ENCODE measurements at regions not wholly inside any gene's neighbourhood (a gene's known extent, or its start where the extent isn't known, plus 50 kb on each side); places are given as distances from the start of the nearest gene placed in this dataset.
A peak's percentile ranks its signal among the peaks of the same experiment; 100 is the strongest.
"Not testable (repeated sequence)": the region's sequence is repeated elsewhere in the genome, so short reads cannot be mapped to it uniquely, and the experiment has no call there.

GRCh38 chr3:103829723-103830326 lies 1395.0 kb downstream of the ZPLD1 start:
- no peaks in the 10 kb centered on the region for H3K27me3 Mint-ChIP-seq
- H3K27ac Mint-ChIP-seq: no peak overlapping the region
- H3K36me3 Mint-ChIP-seq: no peaks in the 10 kb centered on the region
- H3K9me3 Mint-ChIP-seq: peaks cover 2% of the 10 kb centered on the region
- no peaks in the 10 kb centered on the region for H3K4me1 Mint-ChIP-seq
- no peak overlapping the region for H3K4me3 Mint-ChIP-seq
- ATAC-seq: no peak

GRCh38 chr3:103847081-103848062 lies 1412.6 kb downstream of the ZPLD1 start:
- Mint-ChIP-seq H3K4me3 (no peak overlapping the region), H3K36me3 (no peaks in the 10 kb centered on the region), H3K27ac (no peak overlapping the region), H3K27me3 (no peaks in the 10 kb centered on the region), H3K4me1 (no peaks in the 10 kb centered on the region), H3K9me3 (no peaks in the 10 kb centered on the region)
- ATAC-seq: no peak

DNA sequence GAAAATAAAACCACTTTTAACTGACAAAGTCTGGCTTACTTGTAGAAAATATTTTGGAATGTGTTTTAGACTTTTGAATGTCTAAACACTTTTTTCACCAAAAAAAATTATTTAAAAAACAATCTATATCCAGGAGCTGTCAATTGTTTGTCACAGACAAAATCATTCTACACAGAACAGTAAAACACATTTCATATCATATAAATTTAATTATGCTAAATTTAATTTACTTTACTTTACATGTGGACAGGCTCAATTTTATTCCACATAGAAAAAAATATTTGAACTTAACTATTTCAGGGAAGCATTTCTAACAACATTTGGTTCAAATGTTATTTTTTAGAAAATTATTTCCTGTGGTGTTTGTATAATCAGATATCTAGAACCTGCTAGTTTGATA lies 1417.0 kb downstream of the ZPLD1 start:
- Mint-ChIP-seq H3K4me3 (no peak overlapping the region), H3K4me1 (no peaks in the 10 kb centered on the region), H3K27ac (no peak overlapping the region), H3K27me3 (no peaks in the 10 kb centered on the region), H3K9me3 (no peaks in the 10 kb centered on the region), H3K36me3 (no peaks in the 10 kb centered on the region)
- ATAC-seq: no peak

DNA sequence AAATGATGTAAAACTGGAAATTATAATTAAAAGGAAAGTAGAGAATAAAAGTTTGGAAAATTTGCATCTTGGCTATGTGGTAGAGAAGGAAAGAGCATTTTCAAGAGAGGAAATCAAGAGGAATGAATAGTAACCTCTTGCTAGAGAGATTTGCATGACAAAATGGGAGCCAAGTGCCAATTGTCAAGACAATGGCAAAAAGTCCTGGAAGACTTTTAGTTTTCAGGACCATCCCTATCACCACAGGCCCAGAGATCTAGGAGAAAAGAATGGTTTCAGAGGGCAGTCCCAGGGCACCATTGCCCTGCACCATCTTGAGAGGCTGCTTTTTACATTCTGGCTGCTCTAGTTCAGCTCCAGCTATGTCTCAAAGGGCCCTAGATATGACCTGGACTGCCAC lies 1427.6 kb downstream of the ZPLD1 start:
- H3K27ac Mint-ChIP-seq: no peak overlapping the region
- no peaks in the 10 kb centered on the region for H3K4me1 Mint-ChIP-seq
- H3K4me3 Mint-ChIP-seq: no peak overlapping the region
- no peaks in the 10 kb centered on the region for H3K27me3 Mint-ChIP-seq
- H3K36me3 Mint-ChIP-seq: no peaks in the 10 kb centered on the region
- peaks cover 3% of the 10 kb centered on the region for H3K9me3 Mint-ChIP-seq
- ATAC-seq: peak; percentile 31

DNA sequence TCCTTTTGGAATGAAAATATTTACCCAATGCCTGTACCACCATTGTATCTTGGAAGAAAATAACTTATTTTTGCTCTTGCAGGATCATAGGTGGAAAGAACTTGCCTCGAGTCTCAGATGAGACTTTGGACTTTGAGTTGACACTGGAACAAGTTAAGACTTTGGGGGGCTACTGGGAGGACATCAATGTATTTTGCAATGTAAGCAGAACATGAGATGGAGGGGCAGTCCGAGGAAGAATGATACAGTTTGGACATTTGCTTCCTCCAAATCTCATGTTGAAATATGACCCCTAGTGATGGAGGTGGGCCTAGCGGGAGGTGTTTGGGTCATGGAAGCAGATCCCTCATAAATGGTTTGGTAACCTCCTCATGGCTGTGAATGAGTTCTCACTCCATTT lies 1428.6 kb downstream of the ZPLD1 start:
- H3K9me3 Mint-ChIP-seq: peaks cover 3% of the 10 kb centered on the region
- no peaks in the 10 kb centered on the region for H3K27me3 Mint-ChIP-seq
- H3K4me3 Mint-ChIP-seq: no peak overlapping the region
- H3K36me3 Mint-ChIP-seq: no peaks in the 10 kb centered on the region
- no peaks in the 10 kb centered on the region for H3K4me1 Mint-ChIP-seq
- ATAC-seq: no peak
- H3K27ac Mint-ChIP-seq: no peak overlapping the region

DNA sequence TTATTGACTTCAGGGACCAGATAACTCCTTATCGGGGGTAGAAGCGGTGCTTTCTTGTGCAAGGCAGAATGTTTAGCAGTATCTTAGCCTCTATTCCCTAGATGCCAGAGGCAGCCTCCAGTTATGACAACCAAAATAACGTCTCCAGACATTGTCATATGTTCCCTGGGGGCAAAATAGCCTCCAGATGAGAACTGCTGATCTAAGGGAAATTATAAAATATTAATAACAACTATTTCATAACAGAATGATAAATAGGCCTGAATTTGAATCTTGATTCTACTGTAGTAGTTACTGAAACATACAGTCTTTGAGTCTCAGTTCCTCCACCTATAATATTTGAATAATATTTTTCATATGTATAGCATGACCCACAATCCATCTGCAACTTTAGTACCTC lies 1431.3 kb downstream of the ZPLD1 start:
- Mint-ChIP-seq H3K4me1 (no peaks in the 10 kb centered on the region), H3K27ac (no peak overlapping the region), H3K9me3 (peaks cover 3% of the 10 kb centered on the region), H3K27me3 (no peaks in the 10 kb centered on the region), H3K4me3 (no peak overlapping the region), H3K36me3 (no peaks in the 10 kb centered on the region)
- no peak for ATAC-seq

DNA sequence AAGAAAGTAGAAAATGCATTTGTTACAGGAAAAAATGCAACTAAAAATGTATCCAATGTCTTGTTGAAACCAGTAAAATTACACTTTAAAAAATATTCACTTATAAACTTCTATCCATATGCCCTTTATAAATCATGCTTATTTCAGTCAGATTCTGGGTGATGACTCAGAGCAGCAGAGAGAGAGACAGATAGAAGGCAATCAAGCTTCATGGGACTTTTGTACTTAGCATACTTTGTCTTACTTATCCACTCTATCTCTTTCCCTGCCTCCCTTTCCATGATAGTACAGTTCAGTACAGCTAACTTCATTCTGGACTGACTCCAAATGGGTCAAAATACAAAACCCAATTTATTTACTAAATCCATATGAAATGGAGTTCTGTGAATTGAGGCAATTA lies 1438.2 kb downstream of the ZPLD1 start:
- no peaks in the 10 kb centered on the region for H3K27me3 Mint-ChIP-seq
- H3K27ac Mint-ChIP-seq: no peak overlapping the region
- H3K36me3 Mint-ChIP-seq: no peaks in the 10 kb centered on the region
- peaks cover 3% of the 10 kb centered on the region for H3K9me3 Mint-ChIP-seq
- ATAC-seq: no peak
- no peak overlapping the region for H3K4me3 Mint-ChIP-seq
- no peaks in the 10 kb centered on the region for H3K4me1 Mint-ChIP-seq

DNA sequence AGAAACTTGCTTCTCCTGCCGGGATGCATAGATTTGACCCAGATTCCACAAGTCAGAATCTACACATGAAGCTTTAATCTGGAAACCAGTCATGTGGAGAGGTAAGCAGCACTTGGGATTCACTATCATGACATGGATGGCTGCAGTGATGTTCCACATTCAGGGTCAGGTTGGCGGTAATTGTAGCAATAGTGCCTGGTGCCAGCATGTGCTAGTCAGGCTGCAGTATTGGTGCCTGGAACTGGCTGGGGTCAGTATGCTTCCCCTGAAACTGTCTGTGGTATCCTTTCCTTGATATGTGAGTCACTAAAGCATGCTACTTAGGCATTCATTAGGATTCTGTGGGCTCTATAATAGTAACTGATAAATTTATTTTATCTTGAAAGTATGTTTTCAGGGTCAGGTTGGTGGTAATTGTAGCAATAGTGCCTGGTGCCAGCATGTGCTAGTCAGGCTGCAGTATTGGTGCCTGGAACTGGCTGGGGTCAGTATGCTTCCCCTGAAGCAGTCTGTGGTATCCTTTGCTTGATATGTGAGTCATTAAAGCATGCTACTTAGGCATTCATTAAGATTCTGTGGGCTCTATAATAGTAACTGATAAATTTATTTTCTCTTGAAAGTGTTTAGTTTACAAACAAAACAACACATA lies 1439.2 kb downstream of the ZPLD1 start:
- no peaks in the 10 kb centered on the region for H3K36me3 Mint-ChIP-seq
- H3K9me3 Mint-ChIP-seq: peaks cover 7% of the 10 kb centered on the region
- H3K4me1 Mint-ChIP-seq: no peaks in the 10 kb centered on the region
- ATAC-seq: peak; percentile 50
- no peak overlapping the region for H3K27ac Mint-ChIP-seq
- no peak overlapping the region for H3K4me3 Mint-ChIP-seq
- H3K27me3 Mint-ChIP-seq: no peaks in the 10 kb centered on the region

GRCh38 chr3:103881809-103882208 lies 1447.0 kb downstream of the ZPLD1 start:
- not testable (repeated sequence) for H3K36me3 Mint-ChIP-seq, H3K9me3 Mint-ChIP-seq, H3K27ac Mint-ChIP-seq, H3K27me3 Mint-ChIP-seq, H3K4me1 Mint-ChIP-seq, ATAC-seq, H3K4me3 Mint-ChIP-seq

GRCh38 chr3:103889675-103890074 lies 1454.9 kb downstream of the ZPLD1 start:
- no peaks in the 10 kb centered on the region for H3K9me3 Mint-ChIP-seq
- no peak overlapping the region for H3K4me3 Mint-ChIP-seq
- no peak for ATAC-seq
- no peaks in the 10 kb centered on the region for H3K27me3 Mint-ChIP-seq
- no peaks in the 10 kb centered on the region for H3K4me1 Mint-ChIP-seq
- H3K27ac Mint-ChIP-seq: no peak overlapping the region
- H3K36me3 Mint-ChIP-seq: no peaks in the 10 kb centered on the region

DNA sequence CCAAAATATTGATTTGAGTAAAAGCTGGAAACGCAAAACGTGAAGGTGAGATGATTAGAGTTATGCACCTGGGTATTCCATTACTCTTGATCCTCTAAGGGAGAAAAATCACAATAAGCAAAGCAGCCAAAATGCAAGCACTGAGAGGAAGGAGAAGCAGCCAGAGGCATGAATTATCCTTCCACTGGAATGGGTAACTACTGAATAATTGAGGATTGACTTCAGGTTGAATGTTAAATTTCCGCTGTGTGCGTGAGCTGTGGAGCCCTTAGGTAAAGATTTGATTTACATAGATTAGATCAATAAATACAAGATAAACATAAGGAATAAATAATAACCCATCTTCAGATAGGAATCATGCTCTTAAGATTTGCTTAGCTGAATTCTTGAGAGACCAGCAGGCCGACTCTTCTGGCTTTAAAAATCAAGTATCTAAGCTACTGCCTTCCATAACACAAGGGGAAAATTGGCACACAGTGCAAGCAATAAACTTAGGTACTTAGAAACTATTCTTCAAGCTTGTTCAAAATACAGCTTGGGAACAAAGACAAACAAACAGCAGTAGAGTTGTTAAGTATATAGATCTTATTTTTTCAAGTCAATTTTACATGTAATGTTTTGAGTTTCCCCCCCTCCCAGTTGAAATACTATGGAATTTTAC lies 1459.5 kb downstream of the ZPLD1 start:
- Mint-ChIP-seq H3K4me3 (no peak overlapping the region), H3K27ac (no peak overlapping the region), H3K9me3 (no peaks in the 10 kb centered on the region), H3K4me1 (no peaks in the 10 kb centered on the region), H3K36me3 (no peaks in the 10 kb centered on the region), H3K27me3 (no peaks in the 10 kb centered on the region)
- no peak for ATAC-seq

- Mint-ChIP-seq H3K4me1 (no peaks in the 10 kb centered on the region), H3K9me3 (no peaks in the 10 kb centered on the region), H3K27ac (no peak overlapping the region), H3K4me3 (no peak overlapping the region), H3K27me3 (no peaks in the 10 kb centered on the region), H3K36me3 (no peaks in the 10 kb centered on the region)
- no peak for ATAC-seq
These were observed 1464.5 kb downstream of the ZPLD1 start for GRCh38 chr3:103899328-103899727.

DNA sequence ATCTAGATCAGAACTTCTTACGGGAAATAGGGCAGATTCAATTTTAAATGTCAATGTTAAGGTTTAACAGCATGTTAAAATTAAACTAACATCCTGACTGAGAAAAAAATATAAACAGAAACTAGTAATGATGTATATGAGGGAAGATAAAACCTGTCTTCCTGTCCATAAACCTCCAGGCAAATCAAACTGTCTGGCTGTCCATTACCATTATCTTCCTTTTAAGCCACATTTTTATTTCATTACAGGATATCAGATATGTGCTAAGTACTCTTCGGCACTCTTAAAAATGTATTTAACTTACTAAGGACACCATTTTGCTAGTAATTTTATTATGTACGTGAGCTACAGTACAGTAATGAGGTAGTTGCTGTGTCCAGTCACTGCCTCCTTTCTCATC lies 1461.7 kb upstream of the ALCAM start:
- Mint-ChIP-seq H3K4me3 (no peak overlapping the region), H3K27me3 (no peaks in the 10 kb centered on the region), H3K36me3 (no peaks in the 10 kb centered on the region), H3K9me3 (no peaks in the 10 kb centered on the region), H3K4me1 (no peaks in the 10 kb centered on the region), H3K27ac (no peak overlapping the region)
- ATAC-seq: no peak

DNA sequence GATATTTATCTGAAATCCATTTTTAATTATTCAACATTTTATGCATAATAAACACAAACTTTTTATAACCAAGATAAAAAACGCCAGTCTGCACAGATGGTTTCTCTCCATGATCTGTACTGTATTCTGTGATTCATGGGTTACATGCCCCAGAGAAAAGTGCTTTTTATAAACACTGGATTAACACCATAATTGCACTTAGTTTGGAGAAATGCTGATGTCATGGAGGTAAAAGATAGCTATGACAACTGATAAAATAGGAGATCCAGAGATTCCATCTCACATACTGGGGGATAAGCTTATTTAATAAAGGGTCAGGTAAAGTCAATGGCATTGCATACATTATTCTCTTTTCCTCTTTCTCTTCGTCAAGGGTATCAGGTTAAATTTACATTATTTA lies 1460.4 kb upstream of the ALCAM start:
- H3K4me3 Mint-ChIP-seq: no peak overlapping the region
- H3K4me1 Mint-ChIP-seq: no peaks in the 10 kb centered on the region
- H3K36me3 Mint-ChIP-seq: no peaks in the 10 kb centered on the region
- no peaks in the 10 kb centered on the region for H3K9me3 Mint-ChIP-seq
- H3K27ac Mint-ChIP-seq: no peak overlapping the region
- no peaks in the 10 kb centered on the region for H3K27me3 Mint-ChIP-seq
- ATAC-seq: no peak

DNA sequence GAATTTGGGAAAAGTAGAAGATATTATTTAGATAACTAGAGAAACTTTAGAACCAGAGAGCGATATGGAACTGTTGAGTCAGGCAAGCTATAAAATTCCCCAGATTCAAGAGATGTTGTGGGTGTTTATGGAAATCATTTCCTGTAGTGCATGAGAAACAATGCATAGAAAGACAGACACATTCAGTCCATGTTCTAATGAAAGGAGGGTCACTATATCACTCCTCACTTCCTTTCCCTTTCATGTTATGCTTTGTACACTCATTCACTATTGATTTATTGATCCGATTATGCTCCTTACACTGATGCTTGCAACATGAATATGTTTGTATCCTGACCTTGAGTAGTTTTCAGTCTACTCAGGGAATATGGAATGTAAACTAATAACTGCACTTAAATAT lies 1459.9 kb upstream of the ALCAM start:
- H3K4me3 Mint-ChIP-seq: no peak overlapping the region
- no peak for ATAC-seq
- no peaks in the 10 kb centered on the region for H3K36me3 Mint-ChIP-seq
- H3K27ac Mint-ChIP-seq: no peak overlapping the region
- no peaks in the 10 kb centered on the region for H3K27me3 Mint-ChIP-seq
- no peaks in the 10 kb centered on the region for H3K9me3 Mint-ChIP-seq
- H3K4me1 Mint-ChIP-seq: no peaks in the 10 kb centered on the region
